ENCODE measurements at regions not wholly inside any gene's neighbourhood (a gene's known extent, or its start where the extent isn't known, plus 50 kb on each side); places are given as distances from the start of the nearest gene placed in this dataset.

DNA sequence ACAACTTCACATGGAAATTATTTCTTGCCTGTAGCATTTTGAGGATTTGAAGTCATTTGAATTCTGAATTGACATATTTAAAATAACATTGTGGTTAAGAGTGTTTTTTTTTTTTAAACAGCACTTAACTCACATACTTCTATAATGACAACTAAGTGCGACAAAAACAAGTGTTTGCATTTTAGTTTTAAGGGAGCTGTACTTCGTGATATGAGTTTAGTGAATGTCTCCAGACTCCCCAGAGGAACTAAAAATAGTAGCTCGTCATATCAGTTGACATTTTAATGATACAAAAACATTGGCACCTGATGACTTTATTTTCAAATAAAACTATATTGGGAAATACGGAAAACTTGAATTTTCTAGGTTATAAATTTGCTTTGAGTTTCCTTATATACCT is 389.6 kb upstream of the MON1B start:
- Histone ChIP-seq H3K36me3 (ENCODE audit: control insufficient read depth, insufficient read depth, low read length) (no peaks in the 10 kb centered on the region), H3K27me3 (ENCODE audit: control insufficient read depth, insufficient read depth, low read length) (no peaks in the 10 kb centered on the region), H3K4me3 (ENCODE audit: low read depth, low read length) (no peak overlapping the region)
- TF ChIP-seq, protein P1, sequence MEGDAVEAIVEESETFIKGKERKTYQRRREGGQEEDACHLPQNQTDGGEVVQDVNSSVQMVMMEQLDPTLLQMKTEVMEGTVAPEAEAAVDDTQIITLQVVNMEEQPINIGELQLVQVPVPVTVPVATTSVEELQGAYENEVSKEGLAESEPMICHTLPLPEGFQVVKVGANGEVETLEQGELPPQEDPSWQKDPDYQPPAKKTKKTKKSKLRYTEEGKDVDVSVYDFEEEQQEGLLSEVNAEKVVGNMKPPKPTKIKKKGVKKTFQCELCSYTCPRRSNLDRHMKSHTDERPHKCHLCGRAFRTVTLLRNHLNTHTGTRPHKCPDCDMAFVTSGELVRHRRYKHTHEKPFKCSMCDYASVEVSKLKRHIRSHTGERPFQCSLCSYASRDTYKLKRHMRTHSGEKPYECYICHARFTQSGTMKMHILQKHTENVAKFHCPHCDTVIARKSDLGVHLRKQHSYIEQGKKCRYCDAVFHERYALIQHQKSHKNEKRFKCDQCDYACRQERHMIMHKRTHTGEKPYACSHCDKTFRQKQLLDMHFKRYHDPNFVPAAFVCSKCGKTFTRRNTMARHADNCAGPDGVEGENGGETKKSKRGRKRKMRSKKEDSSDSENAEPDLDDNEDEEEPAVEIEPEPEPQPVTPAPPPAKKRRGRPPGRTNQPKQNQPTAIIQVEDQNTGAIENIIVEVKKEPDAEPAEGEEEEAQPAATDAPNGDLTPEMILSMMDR (IDR thresholded peaks at IDR 0.05; ENCODE audit: insufficient read depth, low read length, severe bottlenecking) = no peak
- DNase-seq (ENCODE audit: low read depth) (no peak), FAIRE-seq (no peak)

DNA sequence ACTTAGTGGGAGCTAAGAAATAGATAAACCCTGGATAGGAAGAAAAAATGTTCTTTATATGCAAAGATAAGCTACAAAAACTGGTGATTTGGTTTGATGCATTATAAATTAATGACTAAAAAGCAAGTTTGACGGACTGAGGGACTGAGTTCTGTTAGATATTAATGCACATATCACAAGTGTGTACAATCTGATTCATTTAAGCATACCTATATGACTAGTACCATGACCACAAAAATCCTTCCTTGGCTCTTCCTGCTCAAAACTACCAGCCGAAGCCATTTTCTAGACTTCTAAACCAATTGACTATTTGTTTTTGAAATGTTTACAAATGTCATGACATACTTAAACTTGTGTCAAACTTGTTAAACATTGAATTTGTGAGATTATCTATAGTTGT is 374.5 kb upstream of the MON1B start:
- TF ChIP-seq, protein P1 (IDR thresholded peaks at IDR 0.05; ENCODE audit: insufficient read depth, low read length, severe bottlenecking) = no peak
- no peak for FAIRE-seq
- DNase-seq (ENCODE audit: low read depth) = peak; percentile 26
- Histone ChIP-seq H3K4me3 (ENCODE audit: low read depth, low read length) (no peak overlapping the region), H3K36me3 (ENCODE audit: control insufficient read depth, insufficient read depth, low read length) (no peaks in the 10 kb centered on the region), H3K27me3 (ENCODE audit: control insufficient read depth, insufficient read depth, low read length) (no peaks in the 10 kb centered on the region)

DNA sequence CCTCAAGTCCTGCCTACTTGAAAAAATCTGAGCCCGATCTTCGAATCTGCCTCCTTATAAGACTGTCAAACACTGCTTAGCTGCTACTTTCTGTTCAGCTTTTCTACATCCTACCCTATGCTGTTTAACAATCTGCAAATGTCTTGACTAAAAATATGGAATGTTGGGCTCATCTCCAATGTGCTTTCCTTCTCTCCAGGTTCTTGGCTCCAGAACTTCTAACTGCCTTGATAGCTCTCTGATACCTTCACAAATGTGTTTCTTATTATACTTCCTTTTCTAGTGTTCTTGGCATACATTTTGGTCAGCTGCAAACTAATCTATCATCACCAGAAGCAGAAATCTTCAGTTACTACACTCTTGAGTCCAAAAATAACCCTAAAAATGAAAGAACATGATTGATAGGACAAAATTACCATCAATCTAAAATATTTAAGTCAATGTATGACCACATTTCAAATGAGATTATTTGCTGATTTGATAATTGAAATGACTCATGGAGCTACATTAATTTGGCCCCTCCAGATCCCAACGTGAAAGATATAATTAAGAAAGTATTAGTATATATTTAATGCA is 372.3 kb upstream of the MON1B start:
- DNase-seq (ENCODE audit: low read depth) (no peak), FAIRE-seq (no peak)
- TF ChIP-seq, protein P1 (IDR thresholded peaks at IDR 0.05; ENCODE audit: insufficient read depth, low read length, severe bottlenecking) = no peak
- Histone ChIP-seq H3K36me3 (ENCODE audit: control insufficient read depth, insufficient read depth, low read length) (no peaks in the 10 kb centered on the region), H3K4me3 (ENCODE audit: low read depth, low read length) (no peak overlapping the region), H3K27me3 (ENCODE audit: control insufficient read depth, insufficient read depth, low read length) (no peaks in the 10 kb centered on the region)

- TF ChIP-seq, protein P1 (IDR thresholded peaks at IDR 0.05; ENCODE audit: insufficient read depth, low read length, severe bottlenecking) = no peak
- FAIRE-seq (no peak), DNase-seq (ENCODE audit: low read depth) (no peak)
- no peaks in the 10 kb centered on the region for H3K27me3 ChIP-seq (ENCODE audit: control insufficient read depth, insufficient read depth, low read length)
- H3K4me3 ChIP-seq (ENCODE audit: low read depth, low read length) = no peak overlapping the region
- no peaks in the 10 kb centered on the region for H3K36me3 ChIP-seq (ENCODE audit: control insufficient read depth, insufficient read depth, low read length)
Observed at GRCh38 chr16:76819226-76819916, 371.6 kb upstream of the MON1B start.

GRCh38 chr16:76824221-76824620 is 366.8 kb upstream of the MON1B start:
- TF ChIP-seq, protein P1 (IDR thresholded peaks at IDR 0.05; ENCODE audit: insufficient read depth, low read length, severe bottlenecking) = no peak
- FAIRE-seq (no peak), DNase-seq (ENCODE audit: low read depth) (no peak)
- no peaks in the 10 kb centered on the region for H3K36me3 ChIP-seq (ENCODE audit: control insufficient read depth, insufficient read depth, low read length)
- no peak overlapping the region for H3K4me3 ChIP-seq (ENCODE audit: low read depth, low read length)
- no peaks in the 10 kb centered on the region for H3K27me3 ChIP-seq (ENCODE audit: control insufficient read depth, insufficient read depth, low read length)

DNA sequence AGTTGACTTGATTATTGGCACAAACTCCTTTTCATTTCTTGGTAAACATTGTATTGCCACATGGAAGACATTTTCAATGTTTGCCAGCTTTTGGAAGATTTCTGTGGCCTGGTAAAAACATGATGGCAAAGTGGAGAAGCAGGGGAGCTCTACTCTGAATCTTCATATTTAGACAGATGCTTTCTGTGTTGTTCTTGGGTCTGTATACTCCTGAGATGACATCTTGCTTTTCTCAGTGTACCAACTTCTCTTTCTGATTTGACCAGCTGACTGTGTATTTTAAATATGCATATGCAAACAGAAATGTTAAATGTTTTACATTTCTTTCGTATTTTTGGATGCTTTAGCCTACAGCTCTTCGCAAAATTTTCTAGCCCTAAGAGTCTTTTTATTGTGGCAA is 366.2 kb upstream of the MON1B start:
- FAIRE-seq (no peak), DNase-seq (ENCODE audit: low read depth) (no peak)
- Histone ChIP-seq H3K27me3 (ENCODE audit: control insufficient read depth, insufficient read depth, low read length) (no peaks in the 10 kb centered on the region), H3K4me3 (ENCODE audit: low read depth, low read length) (no peak overlapping the region), H3K36me3 (ENCODE audit: control insufficient read depth, insufficient read depth, low read length) (no peaks in the 10 kb centered on the region)
- TF ChIP-seq, protein P1 (IDR thresholded peaks at IDR 0.05; ENCODE audit: insufficient read depth, low read length, severe bottlenecking) = no peak

All from bronchial epithelial cell (primary cell).